GM23338 (cell line): ENCODE measurements at regions not wholly inside any gene's neighbourhood (a gene's known extent, or its start where the extent isn't known, plus 50 kb on each side); places are given as distances from the start of the nearest gene placed in this dataset.

ENCODE experiments used
- ATAC-seq: fragments of 200-7000 bp; cut with Tn5 transposase; 3 replicates; pipeline ENCODE4 v1.9.1; 2020
- DNase-seq: peaks from one replicate; pipeline ENCODE4 v3.0.0-alpha.2; 2015; ENCODE audit warnings: low spot score
- H2AFZ ChIP-seq: fragments of 200-600 bp; sonication (generic); 2 replicates; pipeline ENCODE4 v1.8.0; 2016; ENCODE audit warnings: antibody characterized with exemption, mild to moderate bottlenecking, moderate library complexity
- H3F3A ChIP-seq: fragments of 200-600 bp; sonication (generic); replicated peaks from 2 replicates; pipeline ENCODE4 v1.8.0; 2017; ENCODE audit warnings: antibody characterized with exemption, mixed run types, low read depth
- H3K27ac ChIP-seq: fragments of 200-600 bp; sonication (generic); 2 replicates; pipeline ENCODE4 v1.6.1; 2016; ENCODE audit warnings: low read depth
- H3K27me3 ChIP-seq: fragments of 200-600 bp; sonication (generic); 2 replicates; pipeline ENCODE4 v1.8.0; 2016; ENCODE audit warnings: mild to moderate bottlenecking, mixed run types, moderate library complexity; ENCODE audit not compliant: insufficient read depth
- H3K36me3 ChIP-seq: fragments of 200-600 bp; sonication (generic); 2 replicates; pipeline ENCODE4 v1.8.0; 2016; ENCODE audit warnings: mild to moderate bottlenecking; ENCODE audit not compliant: insufficient read depth
- H3K4me1 ChIP-seq: fragments of 200-600 bp; sonication (generic); 2 replicates; pipeline ENCODE4 v1.8.0; 2016; ENCODE audit warnings: mild to moderate bottlenecking, moderate library complexity; ENCODE audit not compliant: insufficient read depth
- H3K4me2 ChIP-seq: fragments of 200-600 bp; sonication (generic); 2 replicates; pipeline ENCODE4 v1.7.1; 2017; ENCODE audit warnings: mixed run types
- H3K4me3 ChIP-seq: fragments of 200-600 bp; sonication (generic); 2 replicates; pipeline ENCODE4 v1.6.1; 2016; ENCODE audit warnings: mixed run types
- H3K79me2 ChIP-seq: fragments of 200-600 bp; sonication (generic); replicated peaks from 2 replicates; pipeline ENCODE4 v1.8.0; 2017; ENCODE audit warnings: mild to moderate bottlenecking; ENCODE audit not compliant: insufficient read depth
- H3K9me2 ChIP-seq: fragments of 200-600 bp; sonication (generic); 2 replicates; pipeline ENCODE4 v1.8.0; 2017; ENCODE audit not compliant: insufficient read depth
- H4K20me1 ChIP-seq: fragments of 200-600 bp; sonication (generic); replicated peaks from 2 replicates; pipeline ENCODE4 v1.8.0; 2017; ENCODE audit warnings: mild to moderate bottlenecking; ENCODE audit not compliant: insufficient read depth
- H3K27ac Mint-ChIP-seq: 2 replicates; pipeline ENCODE4 v1.8.0; 2020; ENCODE audit warnings: inconsistent platforms, mild to moderate bottlenecking, moderate library complexity, mixed read lengths
- H3K27me3 Mint-ChIP-seq: 3 replicates; pipeline ENCODE4 v1.8.0; 2022; ENCODE audit warnings: low read depth, mild to moderate bottlenecking, moderate library complexity, mixed read lengths, inconsistent platforms; ENCODE audit not compliant: insufficient read depth, poor library complexity
- H3K36me3 Mint-ChIP-seq: 3 replicates; pipeline ENCODE4 v1.8.0; 2021; ENCODE audit warnings: low read depth, mild to moderate bottlenecking, inconsistent platforms, moderate library complexity, mixed read lengths
- H3K4me1 Mint-ChIP-seq: 3 replicates; pipeline ENCODE4 v1.8.0; 2020; ENCODE audit warnings: mild to moderate bottlenecking, inconsistent platforms, mixed read lengths
- H3K4me3 Mint-ChIP-seq: 3 replicates; pipeline ENCODE4 v1.8.0; 2021; ENCODE audit warnings: moderate library complexity, mild to moderate bottlenecking, inconsistent platforms, mixed read lengths
- H3K9me3 Mint-ChIP-seq: 3 replicates; pipeline ENCODE4 v1.8.0; 2020; ENCODE audit warnings: moderate library complexity, mild to moderate bottlenecking, inconsistent platforms, mixed read lengths
- CREB1 ChIP-seq: fragments of 250-450 bp; sonication (Bioruptor Pico); IDR thresholded peaks from 2 replicates; pipeline ENCODE4 v1.5.0; 2020; ENCODE audit warnings: low read depth, mild to moderate bottlenecking, moderate library complexity
- EZH2 ChIP-seq: fragments of 200-600 bp; sonication (generic); IDR thresholded peaks from one replicate; pipeline ENCODE4 v1.8.0; 2017; ENCODE audit warnings: antibody characterized with exemption, mild to moderate bottlenecking, low read depth; ENCODE audit not compliant: unreplicated experiment
- EZH2phosphoT487 ChIP-seq: fragments of 200-600 bp; sonication (generic); IDR thresholded peaks from one replicate; pipeline ENCODE4 v1.8.1; 2018; ENCODE audit warnings: antibody characterized with exemption; ENCODE audit not compliant: unreplicated experiment
- JUNB ChIP-seq: IDR thresholded peaks from one replicate; pipeline ENCODE4 v1.6.1; 2016; ENCODE audit warnings: antibody characterized with exemption; ENCODE audit not compliant: unreplicated experiment
- POLR2AphosphoS5 ChIP-seq: IDR thresholded peaks from 2 replicates; pipeline ENCODE4 v1.6.1; 2016; ENCODE audit warnings: antibody characterized with exemption, low read depth
- STAT1 ChIP-seq: IDR thresholded peaks from one replicate; pipeline ENCODE4 v1.6.1; 2016; ENCODE audit warnings: antibody characterized with exemption; ENCODE audit not compliant: unreplicated experiment
- ZNF114 ChIP-seq: fragments of 250-450 bp; sonication (Bioruptor Pico); IDR thresholded peaks from 2 replicates; pipeline ENCODE4 v1.5.0; 2020; ENCODE audit warnings: mild to moderate bottlenecking, moderate library complexity
- ZNF331 ChIP-seq: fragments of 250-450 bp; sonication (Bioruptor Pico); IDR thresholded peaks from 2 replicates; pipeline ENCODE4 v1.5.0; 2020; ENCODE audit warnings: low read depth, mild to moderate bottlenecking, moderate library complexity
- TF ChIP-seq, protein P1 (sequence below): IDR thresholded peaks from 2 replicates; pipeline ENCODE4 v1.6.1; 2016; ENCODE audit warnings: antibody characterized with exemption
- TF ChIP-seq, protein P2 (sequence below): IDR thresholded peaks from one replicate; pipeline ENCODE4 v1.6.1; 2018; ENCODE audit warnings: antibody characterized with exemption; ENCODE audit not compliant: unreplicated experiment
- TF ChIP-seq, protein P3 (sequence below), 2 experiments: fragments of 200-600 bp in 1 of 2; sonication (generic) in 1 of 2; conservative IDR thresholded peaks; 2 replicates each; pipeline versions ENCODE4 v1.5.1 to v1.6.1; 2016 to 2017; ENCODE audit warnings: antibody characterized with exemption in 2 of 2, low read depth in 2 of 2, mild to moderate bottlenecking in 2 of 2, moderate library complexity in 1 of 2

DNA sequence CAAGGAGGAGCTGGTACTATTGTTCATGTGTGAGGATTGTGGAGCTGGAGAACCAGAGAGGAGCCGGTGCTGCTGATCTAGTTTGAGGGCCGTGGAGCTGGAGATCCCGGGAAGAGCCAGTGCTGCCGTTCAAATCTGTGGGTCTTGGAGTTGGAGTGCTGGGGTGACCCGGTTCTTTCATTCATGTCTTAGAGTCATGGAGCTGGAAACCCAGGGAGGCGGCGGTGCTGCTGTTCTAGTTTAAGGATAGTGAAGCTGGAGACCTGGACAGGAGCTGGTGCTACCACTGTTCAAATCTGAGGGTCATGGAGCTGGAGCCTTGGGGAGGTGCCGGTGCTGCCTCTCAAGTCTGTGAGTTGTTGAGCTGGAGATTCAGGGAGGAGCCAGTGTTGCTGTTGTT lies 88.5 kb upstream of the ZNF479 start:
- Mint-ChIP-seq H3K9me3 (peaks cover 100% of the 10 kb centered on the region), H3K36me3 (peaks cover 73% of the 10 kb centered on the region), H3K27ac (no peak overlapping the region), H3K4me1 (no peaks in the 10 kb centered on the region; the same call in 2 of the 3 replicates), H3K4me3 (no peak overlapping the region), H3K27me3 (peaks cover 25% of the 10 kb centered on the region)
- H3K79me2 ChIP-seq: no peaks in the 10 kb centered on the region
- H2AFZ ChIP-seq: no peak overlapping the region
- no peak overlapping the region for H3K4me2 ChIP-seq
- H3K4me3 ChIP-seq: no peak overlapping the region
- no peak overlapping the region for H3K27ac ChIP-seq
- H3K4me1 ChIP-seq: no peaks in the 10 kb centered on the region
- no peak for TF ChIP-seq EZH2
- no peak for TF ChIP-seq ZNF331 (CRISPR knock-in tag)
- no peak for TF ChIP-seq POLR2AphosphoS5
- TF ChIP-seq, protein P1, sequence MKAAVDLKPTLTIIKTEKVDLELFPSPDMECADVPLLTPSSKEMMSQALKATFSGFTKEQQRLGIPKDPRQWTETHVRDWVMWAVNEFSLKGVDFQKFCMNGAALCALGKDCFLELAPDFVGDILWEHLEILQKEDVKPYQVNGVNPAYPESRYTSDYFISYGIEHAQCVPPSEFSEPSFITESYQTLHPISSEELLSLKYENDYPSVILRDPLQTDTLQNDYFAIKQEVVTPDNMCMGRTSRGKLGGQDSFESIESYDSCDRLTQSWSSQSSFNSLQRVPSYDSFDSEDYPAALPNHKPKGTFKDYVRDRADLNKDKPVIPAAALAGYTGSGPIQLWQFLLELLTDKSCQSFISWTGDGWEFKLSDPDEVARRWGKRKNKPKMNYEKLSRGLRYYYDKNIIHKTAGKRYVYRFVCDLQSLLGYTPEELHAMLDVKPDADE: no peak
- TF ChIP-seq JUNB: no peak
- TF ChIP-seq STAT1: no peak
- TF ChIP-seq EZH2phosphoT487: no peak
- TF ChIP-seq, protein P2, sequence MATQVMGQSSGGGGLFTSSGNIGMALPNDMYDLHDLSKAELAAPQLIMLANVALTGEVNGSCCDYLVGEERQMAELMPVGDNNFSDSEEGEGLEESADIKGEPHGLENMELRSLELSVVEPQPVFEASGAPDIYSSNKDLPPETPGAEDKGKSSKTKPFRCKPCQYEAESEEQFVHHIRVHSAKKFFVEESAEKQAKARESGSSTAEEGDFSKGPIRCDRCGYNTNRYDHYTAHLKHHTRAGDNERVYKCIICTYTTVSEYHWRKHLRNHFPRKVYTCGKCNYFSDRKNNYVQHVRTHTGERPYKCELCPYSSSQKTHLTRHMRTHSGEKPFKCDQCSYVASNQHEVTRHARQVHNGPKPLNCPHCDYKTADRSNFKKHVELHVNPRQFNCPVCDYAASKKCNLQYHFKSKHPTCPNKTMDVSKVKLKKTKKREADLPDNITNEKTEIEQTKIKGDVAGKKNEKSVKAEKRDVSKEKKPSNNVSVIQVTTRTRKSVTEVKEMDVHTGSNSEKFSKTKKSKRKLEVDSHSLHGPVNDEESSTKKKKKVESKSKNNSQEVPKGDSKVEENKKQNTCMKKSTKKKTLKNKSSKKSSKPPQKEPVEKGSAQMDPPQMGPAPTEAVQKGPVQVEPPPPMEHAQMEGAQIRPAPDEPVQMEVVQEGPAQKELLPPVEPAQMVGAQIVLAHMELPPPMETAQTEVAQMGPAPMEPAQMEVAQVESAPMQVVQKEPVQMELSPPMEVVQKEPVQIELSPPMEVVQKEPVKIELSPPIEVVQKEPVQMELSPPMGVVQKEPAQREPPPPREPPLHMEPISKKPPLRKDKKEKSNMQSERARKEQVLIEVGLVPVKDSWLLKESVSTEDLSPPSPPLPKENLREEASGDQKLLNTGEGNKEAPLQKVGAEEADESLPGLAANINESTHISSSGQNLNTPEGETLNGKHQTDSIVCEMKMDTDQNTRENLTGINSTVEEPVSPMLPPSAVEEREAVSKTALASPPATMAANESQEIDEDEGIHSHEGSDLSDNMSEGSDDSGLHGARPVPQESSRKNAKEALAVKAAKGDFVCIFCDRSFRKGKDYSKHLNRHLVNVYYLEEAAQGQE: no peak
- TF ChIP-seq CREB1 (CRISPR knock-in tag): no peak
- TF ChIP-seq, protein P3, sequence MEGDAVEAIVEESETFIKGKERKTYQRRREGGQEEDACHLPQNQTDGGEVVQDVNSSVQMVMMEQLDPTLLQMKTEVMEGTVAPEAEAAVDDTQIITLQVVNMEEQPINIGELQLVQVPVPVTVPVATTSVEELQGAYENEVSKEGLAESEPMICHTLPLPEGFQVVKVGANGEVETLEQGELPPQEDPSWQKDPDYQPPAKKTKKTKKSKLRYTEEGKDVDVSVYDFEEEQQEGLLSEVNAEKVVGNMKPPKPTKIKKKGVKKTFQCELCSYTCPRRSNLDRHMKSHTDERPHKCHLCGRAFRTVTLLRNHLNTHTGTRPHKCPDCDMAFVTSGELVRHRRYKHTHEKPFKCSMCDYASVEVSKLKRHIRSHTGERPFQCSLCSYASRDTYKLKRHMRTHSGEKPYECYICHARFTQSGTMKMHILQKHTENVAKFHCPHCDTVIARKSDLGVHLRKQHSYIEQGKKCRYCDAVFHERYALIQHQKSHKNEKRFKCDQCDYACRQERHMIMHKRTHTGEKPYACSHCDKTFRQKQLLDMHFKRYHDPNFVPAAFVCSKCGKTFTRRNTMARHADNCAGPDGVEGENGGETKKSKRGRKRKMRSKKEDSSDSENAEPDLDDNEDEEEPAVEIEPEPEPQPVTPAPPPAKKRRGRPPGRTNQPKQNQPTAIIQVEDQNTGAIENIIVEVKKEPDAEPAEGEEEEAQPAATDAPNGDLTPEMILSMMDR (conservative IDR thresholded peaks at IDR 0.05; ENCODE audit: low read depth in 2 of 2): no peak
- TF ChIP-seq ZNF114 (CRISPR knock-in tag): no peak
- H3K27me3 ChIP-seq: no peaks in the 10 kb centered on the region
- H3F3A ChIP-seq: no peaks in the 10 kb centered on the region
- no peaks in the 10 kb centered on the region for H4K20me1 ChIP-seq
- no peak for DNase-seq
- ATAC-seq: no peak
- no peaks in the 10 kb centered on the region for H3K9me2 ChIP-seq
- no peaks in the 10 kb centered on the region for H3K36me3 ChIP-seq
